ENCODE measurements at regions not wholly inside any gene's neighbourhood (a gene's known extent, or its start where the extent isn't known, plus 50 kb on each side); places are given as distances from the start of the nearest gene placed in this dataset.

GRCh38 chr6:110033101-110033500 lies 55.0 kb downstream of the GPR6 start:
- no peak for DNase-seq

- no peak for DNase-seq
Observed at GRCh38 chr6:110033749-110034666, 55.9 kb downstream of the GPR6 start.

- no peak for DNase-seq
Observed at GRCh38 chr6:110034667-110035036, 56.5 kb downstream of the GPR6 start.

GRCh38 chr6:110035321-110035720 lies 57.2 kb downstream of the GPR6 start:
- DNase-seq, result no peak

- no peak for DNase-seq
Observed at GRCh38 chr6:110036408-110037302, 58.5 kb downstream of the GPR6 start.

- no peak for DNase-seq
Observed at GRCh38 chr6:110037726-110038295, 59.7 kb downstream of the GPR6 start.

GRCh38 chr6:110039364-110039980 lies 61.4 kb downstream of the GPR6 start:
- peak; percentile 84 for DNase-seq

- DNase-seq, result peak; percentile 88
Observed at GRCh38 chr6:110039981-110040383, 61.9 kb downstream of the GPR6 start.

- DNase-seq, result no peak
Observed at GRCh38 chr6:110040716-110041115, 62.6 kb downstream of the GPR6 start.

GRCh38 chr6:110041126-110041525 lies 63.0 kb downstream of the GPR6 start:
- DNase-seq, result no peak

- DNase-seq, result no peak
Observed at GRCh38 chr6:110041830-110042229, 63.7 kb downstream of the GPR6 start.

GRCh38 chr6:110042670-110043296 lies 64.7 kb downstream of the GPR6 start:
- DNase-seq, result no peak

- DNase-seq, result no peak
Observed at GRCh38 chr6:110043366-110043994, 65.4 kb downstream of the GPR6 start.

- no peak for DNase-seq
Observed at GRCh38 chr6:110044096-110044495, 66.0 kb downstream of the GPR6 start.

- no peak for DNase-seq
Observed at GRCh38 chr6:110044622-110045021, 66.5 kb downstream of the GPR6 start.

- no peak for DNase-seq
Observed at GRCh38 chr6:110048221-110048875, 70.2 kb downstream of the GPR6 start.

GRCh38 chr6:110049696-110050439 lies 71.8 kb downstream of the GPR6 start:
- DNase-seq, result no peak

Measured in NCI-H1092 treated with DMSO at 0.1 percent for 48 hours (cell line).